Middle frontal gyrus (tissue), 1 donor: ENCODE measurements at regions not wholly inside any gene's neighbourhood (a gene's known extent, or its start where the extent isn't known, plus 50 kb on each side); places are given as distances from the start of the nearest gene placed in this dataset.

Experiments used
- DNase-seq: peaks from one replicate; pipeline ENCODE4 v3.0.0-alpha.2; 2015; ENCODE audit warnings: low spot score; ENCODE audit errors: extremely low spot score

DNA sequence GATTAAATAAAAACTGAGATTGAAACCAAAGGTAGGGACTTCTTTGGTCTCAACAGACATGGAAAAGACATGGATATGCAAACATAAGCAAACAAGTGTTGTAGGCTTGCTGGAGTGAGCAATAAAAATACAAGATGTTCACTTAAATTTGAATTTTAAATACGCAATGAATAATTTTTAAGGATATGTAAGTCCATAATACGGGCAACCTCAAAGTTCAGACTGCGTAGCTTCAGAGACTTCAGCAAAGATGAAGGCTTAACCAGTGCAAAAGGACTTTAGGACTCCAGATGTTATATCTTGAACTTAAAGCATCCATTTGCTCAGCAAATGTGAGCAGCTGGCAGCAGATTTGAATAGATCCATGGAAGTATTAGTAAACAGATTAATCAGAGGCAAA is 549.3 kb downstream of the ARAP2 start:
- no peak for DNase-seq

DNA sequence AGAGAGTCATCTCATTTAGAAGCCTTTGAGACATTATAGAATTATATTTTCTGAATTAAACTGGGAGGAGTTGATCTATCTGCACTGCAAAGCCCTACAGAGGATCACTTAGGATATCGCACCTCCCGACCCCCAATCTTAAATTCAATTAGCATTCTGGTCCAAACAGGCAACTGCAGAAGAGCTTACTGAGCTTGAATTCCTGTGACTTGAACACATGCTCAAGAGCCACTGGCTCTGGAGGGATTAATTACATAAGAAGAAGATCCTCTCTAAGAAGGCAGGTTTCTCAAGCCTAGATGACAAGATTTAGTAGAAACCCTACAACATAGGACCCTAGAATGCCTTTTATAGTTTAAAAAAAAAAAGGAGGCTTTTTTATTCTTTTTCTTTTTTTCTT is 548.9 kb downstream of the ARAP2 start:
- DNase-seq, result no peak

DNA sequence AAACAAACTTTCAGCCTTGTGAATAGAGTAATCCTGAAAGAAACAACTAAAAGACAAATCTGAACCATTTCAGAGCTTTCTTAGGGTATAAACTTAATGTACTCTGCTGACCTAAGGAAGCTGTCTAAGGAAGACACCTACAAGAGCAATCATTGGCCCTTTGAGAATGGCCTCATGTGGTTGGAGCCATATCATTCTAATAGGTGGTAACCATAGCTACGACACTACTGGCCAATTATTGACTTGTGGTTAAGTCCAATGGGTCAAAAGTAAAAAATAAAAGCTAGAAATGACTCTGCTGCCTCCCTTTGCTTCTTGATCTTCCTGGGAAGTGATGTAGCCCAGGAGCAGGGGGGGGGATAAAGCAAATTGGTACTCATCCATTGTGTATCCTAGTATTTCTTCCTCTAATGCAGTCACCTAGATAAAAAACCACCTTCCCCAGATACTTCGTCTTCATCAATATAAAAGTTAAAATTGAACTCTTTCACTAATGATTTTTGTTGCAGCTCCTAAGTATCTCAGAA is 547.0 kb downstream of the ARAP2 start:
- no peak for DNase-seq

DNA sequence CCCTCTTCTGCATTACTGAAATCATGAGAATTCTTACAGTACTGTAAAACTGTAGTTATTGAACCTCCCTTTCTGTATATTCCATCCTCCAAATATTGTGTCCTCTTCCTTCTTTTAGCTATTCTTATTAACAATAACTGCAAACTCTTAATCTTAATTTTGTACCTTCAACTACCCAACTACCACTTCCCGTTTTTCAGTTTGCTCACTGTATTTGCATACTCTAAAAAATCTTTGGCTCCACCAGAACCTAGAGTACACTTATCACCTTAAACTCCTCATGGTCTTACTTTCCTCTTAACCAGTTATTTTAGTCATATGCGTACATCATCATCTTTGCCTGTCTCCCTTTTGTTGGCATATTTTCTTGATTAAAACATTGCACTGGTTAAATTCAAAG is 543.7 kb downstream of the ARAP2 start:
- DNase-seq, result no peak

DNA sequence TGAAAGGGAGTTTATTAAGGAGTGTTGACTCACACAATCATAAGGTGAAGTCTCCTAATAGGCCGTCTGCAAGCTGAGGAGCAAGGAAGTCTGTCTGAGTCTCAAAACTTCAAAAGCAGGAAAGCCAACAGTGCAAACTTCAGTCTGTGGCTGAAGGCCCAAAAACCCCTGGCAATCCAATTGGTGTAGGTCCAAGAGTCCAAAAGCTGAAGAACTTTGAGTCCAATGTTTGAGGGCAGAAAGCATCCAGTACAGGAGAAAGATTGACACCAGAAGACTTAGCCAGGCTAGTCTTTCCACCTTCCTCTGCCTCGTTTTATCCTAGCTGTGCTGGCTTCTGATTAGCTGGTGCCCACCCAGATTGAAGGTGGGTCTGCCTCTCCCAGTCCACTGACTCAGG is 535.2 kb downstream of the ARAP2 start:
- no peak for DNase-seq

DNA sequence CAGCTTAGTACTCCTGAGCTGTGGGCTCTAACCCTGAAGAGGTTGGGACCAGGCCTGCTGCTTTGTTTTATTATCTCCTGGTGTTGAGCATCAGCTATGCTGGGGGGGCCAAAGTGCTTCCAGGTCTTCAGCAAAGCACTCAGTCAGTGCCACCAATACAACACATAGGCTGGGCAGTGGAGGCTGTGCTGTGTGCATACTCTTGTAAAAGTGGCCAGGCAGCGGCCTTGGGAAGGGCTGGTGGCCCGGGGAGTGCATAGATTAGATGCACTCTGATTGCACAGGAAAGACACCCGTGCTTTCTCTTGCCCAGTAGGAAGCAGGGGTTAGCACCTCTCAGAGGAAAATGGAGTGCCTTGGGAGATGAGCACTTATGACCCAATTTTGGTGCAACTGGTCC is 534.0 kb downstream of the ARAP2 start:
- no peak for DNase-seq

DNA sequence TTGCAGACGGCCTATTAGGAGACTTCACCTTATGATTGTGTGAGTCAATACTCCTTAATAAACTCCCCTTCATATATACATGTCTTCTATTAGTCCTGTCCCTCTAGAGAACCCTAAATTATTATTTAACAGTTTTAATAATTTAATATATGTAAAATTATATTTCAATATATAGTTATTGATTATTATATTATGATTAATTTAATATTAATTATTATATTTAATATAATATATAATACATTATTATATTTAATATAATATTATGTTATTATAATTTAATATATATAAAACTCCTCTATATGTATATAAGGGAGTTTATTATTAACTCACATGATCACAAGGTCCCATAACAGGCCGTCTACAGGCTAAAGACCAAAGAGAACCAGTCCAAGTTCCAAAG is 533.2 kb downstream of the ARAP2 start:
- no peak for DNase-seq

DNA sequence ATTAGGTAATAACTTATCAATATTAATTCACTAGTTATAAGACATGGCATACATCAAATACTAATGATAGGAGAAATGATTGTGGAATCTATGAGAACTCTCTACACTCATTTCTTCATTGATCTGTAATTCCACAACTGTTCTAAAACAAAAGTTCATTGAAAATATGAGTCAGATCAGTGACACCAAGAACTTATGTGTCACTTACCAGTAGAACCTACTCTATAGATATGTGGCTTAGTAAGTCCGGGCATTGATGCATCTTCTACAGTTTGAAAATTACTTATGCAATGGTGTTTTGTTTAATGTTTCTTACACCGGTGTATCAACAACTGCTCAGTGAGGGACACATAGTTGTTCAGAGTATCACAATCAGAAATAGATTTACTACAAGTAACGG is 520.3 kb downstream of the ARAP2 start:
- no peak for DNase-seq

DNA sequence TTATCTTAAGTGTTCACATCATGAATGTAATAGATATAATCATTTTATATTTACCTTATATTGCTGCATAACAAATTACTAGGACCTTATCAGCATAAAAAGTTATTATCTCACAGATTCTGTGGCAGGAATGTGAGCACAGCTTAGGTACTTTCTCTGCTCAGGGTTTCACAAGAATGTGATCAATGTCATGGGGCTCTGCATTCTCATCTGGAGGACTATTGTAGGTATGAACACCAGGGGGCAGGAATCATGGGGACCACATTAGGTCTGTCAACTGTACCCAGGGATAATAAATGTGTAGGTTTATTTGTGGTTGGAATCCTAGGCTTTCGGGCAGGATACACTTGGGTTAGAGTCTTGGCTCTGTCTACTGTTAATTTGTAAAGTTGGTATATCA is 519.2 kb downstream of the ARAP2 start:
- no peak for DNase-seq

DNA sequence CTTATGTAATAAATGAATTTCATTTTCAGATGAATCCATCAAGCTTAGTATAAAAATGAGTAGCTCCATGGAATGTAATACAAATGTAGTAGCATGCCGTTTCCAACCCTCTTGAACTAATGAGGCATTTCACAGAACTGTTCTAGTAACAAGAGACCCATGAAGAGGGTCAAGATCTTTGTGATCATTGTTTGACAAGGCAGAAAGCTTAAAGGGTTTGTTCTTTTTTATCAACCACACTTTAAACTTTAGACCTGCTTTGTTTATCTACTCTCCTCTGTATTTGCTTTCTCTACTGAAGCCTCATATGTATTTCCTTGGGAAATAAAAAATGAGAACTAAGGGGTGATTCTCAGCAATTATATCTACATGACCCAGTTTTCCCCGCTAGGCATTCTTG is 513.9 kb downstream of the ARAP2 start:
- no peak for DNase-seq

DNA sequence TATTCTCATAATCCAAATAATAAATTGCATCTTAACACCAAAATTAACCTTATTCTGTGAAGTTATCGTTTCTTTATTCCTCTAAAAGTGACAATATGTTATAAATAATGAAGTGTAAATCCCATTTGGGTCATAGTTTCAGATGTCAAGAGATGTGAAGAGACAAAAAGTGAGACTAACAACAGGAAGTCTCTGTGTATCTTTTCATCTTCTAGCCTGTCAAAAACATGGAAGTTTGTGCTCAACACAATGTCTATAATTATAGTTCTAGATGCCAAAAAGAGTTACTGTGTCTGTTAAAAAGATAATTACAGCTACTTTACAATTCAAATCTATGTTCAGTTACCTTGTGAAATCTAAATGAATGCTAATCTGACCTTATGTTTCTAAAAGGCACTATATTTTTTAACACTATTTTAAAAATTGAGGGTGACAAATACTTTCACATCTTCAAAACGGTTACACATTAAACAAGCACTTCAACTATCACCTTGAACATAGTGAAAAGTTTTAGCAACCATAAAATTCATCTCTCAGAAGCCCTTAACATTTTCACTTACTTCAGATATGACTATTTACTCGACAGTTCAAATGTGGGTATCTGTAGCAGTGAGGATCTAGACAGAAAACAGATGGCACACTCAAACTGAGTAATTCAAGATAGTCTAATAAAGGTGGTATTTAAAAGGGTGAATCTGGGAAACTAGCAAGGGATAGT is 509.8 kb downstream of the ARAP2 start:
- no peak for DNase-seq

DNA sequence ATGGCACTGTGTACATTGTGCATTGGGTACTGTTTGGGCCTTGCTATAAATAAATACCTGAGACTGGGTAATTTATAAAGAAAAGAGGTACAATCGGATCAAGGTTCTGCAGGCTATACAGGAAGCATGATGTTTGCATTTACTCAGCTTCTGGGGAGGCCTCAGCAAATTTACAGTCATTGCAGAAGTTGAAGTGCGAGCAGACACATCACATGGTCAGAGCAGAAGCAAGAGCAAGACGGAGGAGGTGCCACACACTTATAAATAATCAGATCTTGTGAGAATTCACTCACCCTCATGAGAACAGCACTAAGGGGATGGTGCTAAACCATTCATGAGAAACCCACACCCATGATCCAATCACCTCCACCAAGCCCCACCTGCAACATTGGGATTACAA is 505.0 kb downstream of the ARAP2 start:
- no peak for DNase-seq

DNA sequence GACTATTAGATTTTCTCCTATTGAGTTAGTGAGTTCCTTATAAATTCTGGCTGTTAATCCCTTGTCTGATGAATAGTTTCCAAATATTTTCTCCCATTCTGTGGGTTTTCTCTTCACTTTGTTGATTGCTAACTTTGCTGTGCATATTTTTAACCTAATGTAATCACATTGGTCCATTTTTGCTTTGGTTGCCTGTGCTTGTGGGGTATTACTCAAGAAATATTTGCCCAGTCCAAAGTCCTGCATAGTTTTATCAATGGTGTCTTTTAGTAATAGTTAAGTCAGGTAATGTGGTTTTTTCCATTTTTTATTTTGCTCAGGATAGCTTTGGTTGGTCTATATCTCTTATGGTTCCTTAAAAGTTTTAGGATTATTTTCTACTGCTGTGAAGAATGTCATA is 490.3 kb downstream of the ARAP2 start:
- no peak for DNase-seq

DNA sequence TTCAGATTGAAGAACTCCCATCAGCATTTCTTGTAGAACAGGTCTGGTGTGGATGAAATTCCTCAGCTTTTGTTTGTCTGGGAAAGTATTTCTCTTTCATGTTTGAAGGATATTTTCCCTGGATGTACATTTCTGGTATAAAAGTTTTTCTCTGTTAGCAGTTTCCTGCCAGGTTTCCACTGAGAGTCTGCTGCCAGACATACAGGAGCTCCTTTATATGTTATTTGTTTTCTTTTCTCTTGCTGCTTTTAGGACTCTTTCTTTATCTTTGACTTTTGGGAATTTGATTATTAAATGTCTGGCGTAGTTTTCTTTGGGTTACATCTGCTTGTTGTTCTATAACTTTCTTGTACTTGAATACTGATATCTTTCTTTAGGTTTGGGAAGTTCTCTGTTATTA is 486.5 kb downstream of the ARAP2 start:
- no peak for DNase-seq

DNA sequence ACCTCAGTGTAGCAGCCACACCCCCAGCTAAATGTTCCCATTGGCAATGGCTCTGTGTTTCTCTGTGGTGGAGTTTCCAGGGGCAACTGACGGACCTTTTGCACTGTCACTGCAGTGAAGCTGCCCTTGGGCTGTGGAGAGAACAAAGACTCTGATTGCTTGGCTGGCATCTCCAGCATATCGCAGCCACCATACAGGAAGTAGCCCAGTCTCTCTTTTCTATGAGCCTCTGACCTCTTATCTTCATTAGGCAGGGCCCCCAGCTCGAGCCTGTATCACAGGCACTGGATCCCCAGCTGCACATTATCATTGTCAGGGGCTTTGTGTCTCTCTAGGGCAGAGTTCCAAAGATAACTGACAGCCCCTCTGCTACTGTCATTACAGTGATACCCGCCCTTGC is 483.5 kb downstream of the ARAP2 start:
- DNase-seq, result no peak

DNA sequence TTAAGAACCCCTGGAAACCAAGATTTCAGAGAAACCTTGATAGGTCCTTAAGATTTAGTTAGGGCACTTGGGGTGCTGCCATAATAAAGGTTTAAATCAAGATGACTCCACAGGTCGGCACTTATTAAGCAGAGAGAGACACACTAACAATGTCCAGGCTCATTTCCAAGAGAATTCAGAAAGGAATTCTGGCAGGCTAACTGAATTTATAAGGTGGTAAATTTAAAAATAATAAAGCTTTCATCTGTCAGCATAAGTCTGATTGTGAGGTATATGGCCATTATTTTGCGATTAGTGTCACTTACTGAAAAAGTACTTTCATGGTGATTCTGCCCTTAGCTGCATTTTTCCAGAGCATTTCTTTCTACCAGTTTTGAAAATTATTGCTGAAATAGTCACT is 472.7 kb downstream of the ARAP2 start:
- no peak for DNase-seq

DNA sequence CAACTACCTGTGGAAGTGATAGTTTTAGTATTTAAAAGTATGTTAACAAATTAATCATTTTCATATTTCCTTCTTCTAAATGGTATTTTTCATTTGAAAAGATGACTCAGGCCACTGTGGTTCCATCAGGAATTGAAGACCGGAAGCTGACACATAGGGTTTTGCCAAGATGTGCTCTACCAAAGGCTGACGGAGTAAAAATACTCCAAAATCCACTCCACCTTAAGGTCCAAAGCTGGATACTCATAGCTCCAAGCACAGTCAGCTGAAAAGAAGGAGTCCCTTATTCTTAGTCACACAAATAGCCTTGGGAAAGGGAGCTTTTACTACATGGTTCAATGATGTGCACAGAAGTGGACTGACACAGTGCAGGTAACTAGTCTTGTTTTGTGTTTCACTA is 472.0 kb downstream of the ARAP2 start:
- DNase-seq, result no peak

DNA sequence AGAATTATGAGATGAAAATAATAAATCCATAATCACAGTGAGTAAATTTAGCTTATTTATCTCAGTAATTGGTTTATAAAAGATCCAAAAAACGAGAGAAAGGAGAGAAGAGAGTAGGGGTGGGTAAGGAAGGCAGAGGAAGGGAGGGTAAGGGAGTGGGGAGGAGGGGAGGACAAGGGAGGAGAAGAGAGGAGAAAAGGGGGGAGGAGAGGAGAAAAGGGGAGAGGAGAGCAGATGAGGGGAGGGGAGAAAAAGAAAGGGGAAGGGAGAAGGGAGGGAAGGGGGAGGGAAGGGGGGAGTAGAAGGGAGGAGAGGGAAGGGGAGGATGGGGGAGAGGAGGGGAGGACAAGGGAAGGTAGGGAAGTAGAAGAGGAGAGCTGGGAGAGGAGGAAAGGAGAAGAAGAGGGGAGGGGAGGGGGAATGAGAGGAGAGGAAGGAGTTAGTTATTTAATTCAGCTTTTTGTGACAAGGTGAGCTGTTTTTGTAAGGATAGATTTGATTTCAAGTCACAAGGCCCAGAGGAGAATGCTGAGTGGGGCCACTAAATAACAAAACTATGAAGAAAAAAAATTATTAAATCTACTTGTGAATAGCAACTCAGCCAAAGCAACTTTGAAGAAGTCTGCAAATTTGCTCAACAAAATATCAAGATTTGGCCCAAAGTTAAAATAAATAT is 454.3 kb downstream of the ARAP2 start:
- no peak for DNase-seq

DNA sequence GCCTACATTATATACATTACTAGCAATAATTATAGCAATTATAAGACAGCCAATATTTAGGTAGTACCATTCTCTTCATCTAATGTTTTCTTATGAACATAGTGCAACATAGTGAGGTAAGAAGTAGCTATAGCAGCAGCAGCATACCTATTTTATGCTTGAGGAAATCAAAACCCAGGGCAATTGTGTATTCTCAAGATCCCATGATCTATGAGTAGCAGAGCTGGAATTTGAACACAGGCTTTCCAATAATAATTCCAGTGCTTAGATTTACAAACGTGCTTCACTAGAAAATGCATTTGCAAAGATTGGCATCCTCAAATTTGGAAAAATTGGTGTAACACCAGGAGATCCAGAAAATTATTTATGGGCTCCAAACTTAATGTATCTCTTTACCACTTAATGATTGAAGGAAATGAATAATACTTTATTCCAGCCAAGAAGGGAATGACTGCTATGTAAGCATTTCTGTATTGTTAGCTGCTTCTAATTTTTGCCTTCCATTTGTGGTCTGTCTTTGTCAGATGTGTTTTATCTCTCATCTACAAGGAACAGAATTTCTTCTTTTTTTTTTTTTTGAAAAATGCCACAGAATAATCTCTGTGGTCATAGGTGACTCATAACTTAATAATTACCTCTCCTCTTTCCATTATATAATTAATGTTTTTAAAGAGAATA is 451.1 kb downstream of the ARAP2 start:
- no peak for DNase-seq

DNA sequence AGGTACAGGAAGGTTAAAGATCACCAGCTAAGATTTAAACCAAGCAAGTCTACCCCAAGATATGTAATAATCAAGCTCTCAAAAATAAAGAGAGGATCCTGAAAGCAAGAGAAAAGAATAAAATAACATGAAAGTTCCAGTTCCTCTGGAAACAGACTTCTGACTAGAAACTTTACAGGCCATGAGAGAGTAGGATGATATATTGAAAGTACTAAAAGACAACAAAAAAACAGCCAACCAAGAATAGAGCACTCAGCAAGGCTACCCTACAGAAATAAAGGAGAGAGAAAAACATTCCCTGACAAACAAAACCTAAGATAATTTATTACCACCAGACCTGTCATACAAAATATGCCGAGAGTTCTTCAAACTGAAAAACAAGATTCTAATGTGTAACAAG is 450.5 kb downstream of the ARAP2 start:
- DNase-seq, result no peak

DNA sequence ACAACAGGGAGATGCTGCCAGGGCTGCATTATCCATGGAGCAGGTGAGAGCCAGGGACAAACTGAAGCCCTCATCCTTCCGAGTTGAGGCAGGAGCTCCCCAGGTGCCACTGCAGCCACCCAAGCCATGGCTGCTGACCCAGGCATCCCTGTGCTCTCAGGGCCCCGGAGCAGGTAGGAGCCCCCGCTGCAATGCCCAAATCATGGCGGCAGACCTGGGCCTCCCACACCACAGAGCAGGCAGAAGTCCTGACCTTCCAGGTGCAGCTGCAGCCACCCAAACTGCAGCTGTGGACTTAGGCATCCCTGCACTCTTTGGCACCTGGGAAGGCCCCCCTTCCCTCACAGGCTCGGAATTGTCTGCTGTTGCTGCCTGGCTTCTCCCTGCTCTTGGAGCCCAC is 443.6 kb downstream of the ARAP2 start:
- no peak for DNase-seq

DNA sequence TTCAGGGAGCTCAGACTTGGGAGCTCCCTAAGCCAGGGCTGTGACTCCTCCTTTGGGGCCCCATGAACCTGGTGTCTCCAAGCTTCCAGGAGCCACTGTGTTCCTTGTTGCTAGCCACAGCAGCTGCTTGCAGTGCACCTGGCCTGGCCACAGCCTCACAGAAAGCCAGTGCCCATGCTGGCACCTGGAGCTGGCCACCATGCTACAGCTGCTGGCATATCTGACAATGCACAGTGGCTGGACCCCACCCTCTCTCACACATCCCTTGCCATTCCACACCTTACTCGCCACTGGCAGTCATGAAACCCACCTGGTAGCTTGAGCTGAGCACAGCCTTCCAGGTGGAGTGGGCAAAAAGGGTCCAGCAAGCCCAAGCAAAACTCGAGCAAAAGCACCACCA is 441.7 kb downstream of the ARAP2 start:
- DNase-seq, result no peak

DNA sequence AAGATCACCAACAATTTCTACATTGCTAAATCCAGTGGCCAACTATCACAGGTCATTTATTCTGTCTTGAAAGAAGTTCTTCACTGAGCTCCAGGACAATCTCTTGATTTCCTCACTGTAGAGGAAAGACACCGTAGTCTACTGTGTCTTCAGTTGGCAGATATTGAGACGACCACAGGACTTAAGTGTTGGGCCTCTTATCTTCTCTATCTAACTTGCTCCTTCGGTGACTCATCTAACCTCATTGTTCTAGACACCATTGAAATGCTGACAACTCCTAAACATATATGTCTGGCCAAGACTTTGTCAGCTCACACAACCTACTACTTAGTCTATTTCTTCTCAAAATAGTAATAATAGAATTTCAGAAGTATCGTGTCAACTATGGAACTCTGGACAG is 425.8 kb downstream of the ARAP2 start:
- DNase-seq, result no peak
